ENCODE measurements at regions not wholly inside any gene's neighbourhood (a gene's known extent, or its start where the extent isn't known, plus 50 kb on each side); places are given as distances from the start of the nearest gene placed in this dataset.

- Histone ChIP-seq H3K9me3 (ENCODE audit: low read depth, low read length) (no peaks in the 10 kb centered on the region), H3K27me3 (ENCODE audit: insufficient read depth, low read length) (no peaks in the 10 kb centered on the region), H3K79me2 (ENCODE audit: insufficient read depth, low read length) (no peaks in the 10 kb centered on the region), H2AFZ (ENCODE audit: low read length) (no peak overlapping the region), H3K4me3 (ENCODE audit: insufficient read depth, low read length) (no peak overlapping the region), H3K4me1 (ENCODE audit: insufficient read depth, low read length) (no peaks in the 10 kb centered on the region), H3K36me3 (ENCODE audit: insufficient read depth, low read length) (no peaks in the 10 kb centered on the region), H3K27ac (ENCODE audit: low read depth, low read length) (no peak overlapping the region), H3K4me2 (ENCODE audit: insufficient read depth, low read length) (no peak overlapping the region), H4K20me1 (ENCODE audit: insufficient read depth, low read length) (no peaks in the 10 kb centered on the region)
- DNase-seq (ENCODE audit: insufficient read length, low spot score, missing footprints), result no peak
- TF ChIP-seq, protein P1, sequence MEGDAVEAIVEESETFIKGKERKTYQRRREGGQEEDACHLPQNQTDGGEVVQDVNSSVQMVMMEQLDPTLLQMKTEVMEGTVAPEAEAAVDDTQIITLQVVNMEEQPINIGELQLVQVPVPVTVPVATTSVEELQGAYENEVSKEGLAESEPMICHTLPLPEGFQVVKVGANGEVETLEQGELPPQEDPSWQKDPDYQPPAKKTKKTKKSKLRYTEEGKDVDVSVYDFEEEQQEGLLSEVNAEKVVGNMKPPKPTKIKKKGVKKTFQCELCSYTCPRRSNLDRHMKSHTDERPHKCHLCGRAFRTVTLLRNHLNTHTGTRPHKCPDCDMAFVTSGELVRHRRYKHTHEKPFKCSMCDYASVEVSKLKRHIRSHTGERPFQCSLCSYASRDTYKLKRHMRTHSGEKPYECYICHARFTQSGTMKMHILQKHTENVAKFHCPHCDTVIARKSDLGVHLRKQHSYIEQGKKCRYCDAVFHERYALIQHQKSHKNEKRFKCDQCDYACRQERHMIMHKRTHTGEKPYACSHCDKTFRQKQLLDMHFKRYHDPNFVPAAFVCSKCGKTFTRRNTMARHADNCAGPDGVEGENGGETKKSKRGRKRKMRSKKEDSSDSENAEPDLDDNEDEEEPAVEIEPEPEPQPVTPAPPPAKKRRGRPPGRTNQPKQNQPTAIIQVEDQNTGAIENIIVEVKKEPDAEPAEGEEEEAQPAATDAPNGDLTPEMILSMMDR (IDR thresholded peaks at IDR 0.05; ENCODE audit: extremely low read depth, low read depth, low read length), result peak; percentile 6
Observed at GRCh38 chr18:67373636-67374035, 142.9 kb downstream of the DSEL start.

DNA sequence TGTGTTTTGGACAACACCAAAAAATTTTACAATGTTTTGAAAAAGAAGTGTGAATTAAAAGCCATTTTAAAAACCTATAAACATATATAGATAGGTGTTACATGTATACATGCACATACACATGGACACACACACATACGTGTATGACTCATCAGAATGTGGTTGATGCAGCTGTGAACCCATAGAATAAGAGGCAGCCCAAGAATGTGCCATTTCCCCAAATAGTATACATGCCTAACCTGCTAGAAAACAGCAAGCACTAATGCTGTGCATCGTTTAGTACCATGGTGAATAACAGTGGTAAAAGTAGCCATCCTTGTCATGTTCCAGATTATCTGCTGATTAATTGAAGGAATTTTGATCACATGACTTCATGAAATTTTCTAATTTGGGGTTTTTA is 149.0 kb downstream of the DSEL start:
- H3K27me3 ChIP-seq (ENCODE audit: insufficient read depth, low read length), result no peaks in the 10 kb centered on the region
- H3K36me3 ChIP-seq (ENCODE audit: insufficient read depth, low read length), result no peaks in the 10 kb centered on the region
- H4K20me1 ChIP-seq (ENCODE audit: insufficient read depth, low read length), result no peaks in the 10 kb centered on the region
- TF ChIP-seq, protein P1 (IDR thresholded peaks at IDR 0.05; ENCODE audit: extremely low read depth, low read depth, low read length), result no peak
- no peak overlapping the region for H2AFZ ChIP-seq (ENCODE audit: low read length)
- no peak overlapping the region for H3K27ac ChIP-seq (ENCODE audit: low read depth, low read length)
- no peak overlapping the region for H3K4me3 ChIP-seq (ENCODE audit: insufficient read depth, low read length)
- no peaks in the 10 kb centered on the region for H3K79me2 ChIP-seq (ENCODE audit: insufficient read depth, low read length)
- no peaks in the 10 kb centered on the region for H3K4me1 ChIP-seq (ENCODE audit: insufficient read depth, low read length)
- H3K9me3 ChIP-seq (ENCODE audit: low read depth, low read length), result no peaks in the 10 kb centered on the region
- no peak overlapping the region for H3K4me2 ChIP-seq (ENCODE audit: insufficient read depth, low read length)
- no peak for DNase-seq (ENCODE audit: insufficient read length, low spot score, missing footprints)

- Histone ChIP-seq H3K9me3 (ENCODE audit: low read depth, low read length) (no peaks in the 10 kb centered on the region), H3K27me3 (ENCODE audit: insufficient read depth, low read length) (no peaks in the 10 kb centered on the region), H3K4me1 (ENCODE audit: insufficient read depth, low read length) (peaks cover 13% of the 10 kb centered on the region), H2AFZ (ENCODE audit: low read length) (no peak overlapping the region), H3K79me2 (ENCODE audit: insufficient read depth, low read length) (no peaks in the 10 kb centered on the region), H3K27ac (ENCODE audit: low read depth, low read length) (no peak overlapping the region), H3K4me3 (ENCODE audit: insufficient read depth, low read length) (no peak overlapping the region), H4K20me1 (ENCODE audit: insufficient read depth, low read length) (no peaks in the 10 kb centered on the region), H3K4me2 (ENCODE audit: insufficient read depth, low read length) (no peak overlapping the region), H3K36me3 (ENCODE audit: insufficient read depth, low read length) (no peaks in the 10 kb centered on the region)
- TF ChIP-seq, protein P1 (IDR thresholded peaks at IDR 0.05; ENCODE audit: extremely low read depth, low read depth, low read length), result no peak
- no peak for DNase-seq (ENCODE audit: insufficient read length, low spot score, missing footprints)
Observed at GRCh38 chr18:67363694-67364093, 152.8 kb downstream of the DSEL start.

GRCh38 chr18:67362906-67363305 is 153.6 kb downstream of the DSEL start:
- H2AFZ ChIP-seq (ENCODE audit: low read length), result peak overlapping the region; percentile 53
- no peak for DNase-seq (ENCODE audit: insufficient read length, low spot score, missing footprints)
- H3K36me3 ChIP-seq (ENCODE audit: insufficient read depth, low read length), result no peaks in the 10 kb centered on the region
- peaks cover 13% of the 10 kb centered on the region for H3K4me1 ChIP-seq (ENCODE audit: insufficient read depth, low read length)
- H3K27ac ChIP-seq (ENCODE audit: low read depth, low read length), result no peak overlapping the region
- TF ChIP-seq, protein P1 (IDR thresholded peaks at IDR 0.05; ENCODE audit: extremely low read depth, low read depth, low read length), result no peak
- H3K27me3 ChIP-seq (ENCODE audit: insufficient read depth, low read length), result no peaks in the 10 kb centered on the region
- no peak overlapping the region for H3K4me2 ChIP-seq (ENCODE audit: insufficient read depth, low read length)
- no peak overlapping the region for H3K4me3 ChIP-seq (ENCODE audit: insufficient read depth, low read length)
- no peaks in the 10 kb centered on the region for H4K20me1 ChIP-seq (ENCODE audit: insufficient read depth, low read length)
- no peaks in the 10 kb centered on the region for H3K79me2 ChIP-seq (ENCODE audit: insufficient read depth, low read length)
- H3K9me3 ChIP-seq (ENCODE audit: low read depth, low read length), result no peaks in the 10 kb centered on the region
